HUES6 (cell line): ENCODE measurements at regions not wholly inside any gene's neighbourhood (a gene's known extent, or its start where the extent isn't known, plus 50 kb on each side); places are given as distances from the start of the nearest gene placed in this dataset.
"Not testable (repeated sequence)": the region's sequence is repeated elsewhere in the genome, so short reads cannot be mapped to it uniquely, and the experiment has no call there.

Source experiments
- H3K27ac ChIP-seq: 2 replicates; pipeline ENCODE4 v1.7.0; 2013; ENCODE audit warnings: low read depth, mild to moderate bottlenecking, low read length, inconsistent platforms
- H3K27me3 ChIP-seq: 2 replicates; pipeline ENCODE4 v1.6.1; 2013; ENCODE audit warnings: low read length; ENCODE audit not compliant: control insufficient read depth, insufficient read depth
- H3K36me3 ChIP-seq: 2 replicates; pipeline ENCODE4 v1.6.1; 2013; ENCODE audit warnings: low read length; ENCODE audit not compliant: control insufficient read depth, insufficient read depth
- H3K4me1 ChIP-seq: 2 replicates; pipeline ENCODE4 v1.6.1; 2013; ENCODE audit warnings: low read length; ENCODE audit not compliant: control insufficient read depth, insufficient read depth
- H3K4me3 ChIP-seq: 2 replicates; pipeline ENCODE4 v1.5.1; 2013; ENCODE audit warnings: low read depth, low read length
- H3K9ac ChIP-seq: one replicate; pipeline ENCODE4 v1.6.1; 2013; ENCODE audit warnings: mild to moderate bottlenecking, low read length
- H3K9me3 ChIP-seq: 2 replicates; pipeline ENCODE4 v1.6.1; 2013; ENCODE audit warnings: low read depth, low read length; ENCODE audit not compliant: control insufficient read depth, insufficient read depth

DNA sequence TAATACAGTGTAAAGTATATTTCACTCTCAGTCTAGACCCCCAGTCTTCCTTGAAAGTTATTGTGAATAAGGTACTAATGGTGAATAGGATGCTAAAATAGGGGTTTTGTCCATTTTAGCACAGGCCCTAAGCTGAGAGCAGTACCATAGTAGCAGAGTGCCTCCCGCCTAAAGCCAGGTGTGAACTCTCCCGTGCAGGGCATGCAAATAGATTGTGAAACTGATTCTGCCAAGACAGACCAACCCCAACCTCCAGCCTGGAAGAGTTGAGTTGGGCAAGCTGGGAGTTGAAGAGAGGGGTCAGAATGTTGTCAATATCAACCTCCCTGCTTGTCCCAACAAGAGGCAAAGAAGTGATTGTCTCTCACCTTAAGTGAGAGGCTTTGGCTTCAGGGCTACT lies 97.4 kb upstream of the CYRIA start:
- Histone ChIP-seq H3K9me3 (0 out of 2 replicates have a peak, but pooled peaks cover 4% of the 10 kb centered on the region), H3K4me1 (no peaks in the 10 kb centered on the region), H3K4me3 (no peak overlapping the region)

DNA sequence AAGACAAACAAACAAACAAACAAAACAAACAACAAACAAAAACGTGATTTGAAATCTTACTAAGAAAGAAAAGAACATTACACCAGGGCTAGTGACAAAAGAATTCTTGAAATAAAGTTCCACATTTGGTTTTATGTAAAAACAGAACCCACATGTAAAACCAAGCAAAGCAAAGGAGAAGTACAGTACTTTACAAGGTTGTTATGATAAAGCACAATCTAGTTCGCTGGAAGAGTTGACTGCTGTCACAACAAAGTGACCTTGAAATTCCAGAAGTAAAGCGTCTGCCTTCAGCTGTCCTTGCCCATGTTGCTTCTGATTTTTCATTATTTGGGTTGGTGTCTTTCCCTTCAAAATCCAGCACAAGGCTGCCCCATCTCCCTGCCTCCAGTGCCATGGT lies 94.8 kb upstream of the CYRIA start:
- Histone ChIP-seq H3K4me1 (no peaks in the 10 kb centered on the region), H3K27me3 (no peaks in the 10 kb centered on the region), H3K27ac (no peak overlapping the region), H3K9me3 (no peaks in the 10 kb centered on the region), H3K4me3 (no peak overlapping the region), H3K36me3 (no peaks in the 10 kb centered on the region), H3K9ac (no peak overlapping the region)

More for the DNA sequence above, 97.4 kb upstream of the CYRIA start:
- H3K9ac ChIP-seq = no peak overlapping the region
- no peak overlapping the region for H3K27ac ChIP-seq
- H3K27me3 ChIP-seq = no peaks in the 10 kb centered on the region
- H3K36me3 ChIP-seq = no peaks in the 10 kb centered on the region

GRCh38 chr2:16756831-16757644 lies 91.4 kb upstream of the CYRIA start:
- Histone ChIP-seq H3K27me3 (no peaks in the 10 kb centered on the region), H3K27ac (no peak overlapping the region), H3K9me3 (no peaks in the 10 kb centered on the region), H3K4me3 (no peak overlapping the region), H3K4me1 (no peaks in the 10 kb centered on the region), H3K36me3 (no peaks in the 10 kb centered on the region), H3K9ac (no peak overlapping the region)

GRCh38 chr2:16755442-16755841 lies 89.8 kb upstream of the CYRIA start:
- Histone ChIP-seq H3K9me3 (no peaks in the 10 kb centered on the region), H3K27me3 (no peaks in the 10 kb centered on the region), H3K27ac (no peak overlapping the region), H3K9ac (no peak overlapping the region), H3K4me1 (no peaks in the 10 kb centered on the region), H3K36me3 (no peaks in the 10 kb centered on the region), H3K4me3 (no peak overlapping the region)

DNA sequence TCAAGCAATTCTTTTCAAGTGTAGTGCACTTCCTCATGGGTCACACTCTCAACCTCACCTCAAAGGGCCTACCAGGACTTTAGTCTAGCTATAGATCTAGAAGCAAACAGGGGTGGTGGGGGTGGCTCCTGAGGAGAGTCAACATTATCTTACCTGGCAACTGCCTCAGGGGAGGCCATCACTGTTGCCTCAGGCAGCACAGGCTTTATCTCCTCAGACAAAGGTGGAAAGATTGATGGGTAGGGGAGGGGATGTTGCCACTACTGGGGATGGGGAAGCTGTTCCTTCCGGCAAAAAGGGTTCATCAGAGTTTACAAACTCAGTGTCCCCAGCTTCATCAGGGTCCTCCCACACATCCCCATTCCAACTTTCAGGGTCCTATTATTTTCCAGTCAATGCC lies 87.4 kb upstream of the CYRIA start:
- H3K4me3 ChIP-seq, H3K27me3 ChIP-seq, H3K27ac ChIP-seq, H3K9me3 ChIP-seq, H3K9ac ChIP-seq, H3K4me1 ChIP-seq, H3K36me3 ChIP-seq: not testable (repeated sequence)

DNA sequence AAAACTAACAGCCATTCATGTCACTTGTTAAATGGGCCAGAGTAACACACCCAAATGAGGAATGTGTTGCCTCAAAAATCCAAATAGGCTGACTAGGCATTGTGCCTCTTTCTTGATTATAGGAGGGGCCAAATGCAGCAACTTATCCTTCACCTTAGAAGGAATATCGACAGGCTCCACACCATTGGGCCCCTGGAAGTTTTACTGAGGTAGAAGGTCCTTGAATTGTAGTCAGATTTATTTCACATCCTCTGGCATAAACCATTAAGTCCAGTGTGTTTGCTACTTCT lies 85.2 kb upstream of the CYRIA start:
- H3K9me3 ChIP-seq, H3K27ac ChIP-seq, H3K36me3 ChIP-seq, H3K27me3 ChIP-seq, H3K4me1 ChIP-seq, H3K9ac ChIP-seq, H3K4me3 ChIP-seq: not testable (repeated sequence)

GRCh38 chr2:16750175-16750924 lies 84.7 kb upstream of the CYRIA start:
- Histone ChIP-seq H3K4me1 (no peaks in the 10 kb centered on the region), H3K9me3 (no peaks in the 10 kb centered on the region), H3K27me3 (no peaks in the 10 kb centered on the region), H3K4me3 (no peak overlapping the region), H3K36me3 (no peaks in the 10 kb centered on the region), H3K27ac (no peak overlapping the region), H3K9ac (no peak overlapping the region)

DNA sequence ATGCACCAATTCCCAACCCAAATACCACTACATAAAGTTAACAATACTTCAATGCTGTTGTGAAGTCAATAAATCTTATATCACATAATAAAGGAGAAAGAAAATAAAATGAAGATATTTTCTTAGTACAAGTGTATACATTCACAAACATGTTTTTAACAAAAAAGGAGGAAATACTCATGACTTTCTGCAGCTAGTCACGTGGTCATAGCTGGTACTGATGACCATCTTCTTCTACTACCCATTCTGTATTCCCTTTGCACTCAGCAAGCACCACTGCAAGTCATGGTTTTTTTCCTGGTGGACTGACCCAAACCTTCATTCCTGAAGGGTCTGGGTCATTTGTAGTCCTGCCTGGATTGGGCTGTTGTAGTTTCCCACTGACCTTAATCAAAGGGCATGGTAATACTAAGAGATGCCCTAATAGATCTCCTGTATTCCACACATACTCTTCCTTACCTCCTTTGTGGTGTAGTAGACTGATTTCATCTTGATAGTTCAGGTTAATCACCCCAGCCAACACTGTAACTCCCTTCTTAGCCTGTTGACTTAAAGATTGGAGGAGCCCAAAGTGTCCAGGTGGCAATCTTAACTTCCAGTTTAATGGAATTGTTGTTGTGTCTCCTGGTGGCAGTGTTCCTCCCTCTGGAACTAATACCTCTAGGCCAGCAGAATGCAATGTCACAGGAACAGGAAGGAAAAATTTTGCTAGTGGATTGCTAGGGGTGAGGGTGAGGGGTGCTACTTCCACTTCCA lies 83.1 kb upstream of the CYRIA start:
- not testable (repeated sequence) for H3K27ac ChIP-seq, H3K27me3 ChIP-seq, H3K9ac ChIP-seq, H3K4me1 ChIP-seq, H3K4me3 ChIP-seq, H3K36me3 ChIP-seq, H3K9me3 ChIP-seq

DNA sequence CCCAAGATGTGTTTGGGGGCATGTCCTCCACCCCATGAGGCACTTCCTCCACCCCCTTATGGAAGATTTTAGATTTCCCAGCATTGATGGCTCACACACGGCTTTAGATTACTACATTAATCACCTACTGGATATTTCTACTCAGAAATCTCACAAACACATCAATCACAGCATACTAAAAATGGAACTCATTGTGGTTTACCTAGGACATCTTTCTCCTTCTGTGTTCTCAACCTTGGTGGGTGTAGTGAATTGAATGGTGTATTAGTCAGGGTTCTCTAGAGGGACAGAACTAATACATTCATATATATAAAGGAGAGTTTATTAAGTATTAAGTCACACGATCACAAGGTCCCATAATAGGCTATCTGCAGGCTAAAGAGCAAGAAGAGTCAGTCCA lies 82.1 kb upstream of the CYRIA start:
- Histone ChIP-seq H3K9ac (no peak overlapping the region), H3K9me3 (no peaks in the 10 kb centered on the region), H3K4me1 (no peaks in the 10 kb centered on the region), H3K27me3 (no peaks in the 10 kb centered on the region), H3K27ac (no peak overlapping the region), H3K36me3 (no peaks in the 10 kb centered on the region), H3K4me3 (no peak overlapping the region)

DNA sequence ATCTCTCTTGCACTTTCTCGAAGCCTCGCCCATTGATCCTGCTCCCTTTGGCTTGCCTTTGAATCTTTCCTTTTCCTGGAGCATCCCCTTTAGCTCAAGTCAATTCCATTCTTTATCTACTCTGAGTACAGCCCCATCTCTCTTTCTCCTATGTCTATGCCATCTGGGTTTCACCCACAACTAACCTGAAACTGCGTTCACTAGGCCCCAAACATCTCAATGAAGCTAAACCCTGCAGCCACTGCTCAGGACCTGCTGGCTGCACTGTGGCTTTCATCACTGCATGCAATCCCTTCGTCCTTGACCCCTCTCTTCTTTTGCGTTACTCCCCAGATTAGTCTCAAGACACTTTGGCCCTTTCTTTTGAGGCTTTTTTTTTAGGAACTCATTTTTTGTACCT lies 81.6 kb upstream of the CYRIA start:
- Histone ChIP-seq H3K4me1 (no peaks in the 10 kb centered on the region), H3K9me3 (no peaks in the 10 kb centered on the region), H3K4me3 (no peak overlapping the region), H3K9ac (no peak overlapping the region), H3K27me3 (no peaks in the 10 kb centered on the region), H3K27ac (no peak overlapping the region), H3K36me3 (no peaks in the 10 kb centered on the region)

DNA sequence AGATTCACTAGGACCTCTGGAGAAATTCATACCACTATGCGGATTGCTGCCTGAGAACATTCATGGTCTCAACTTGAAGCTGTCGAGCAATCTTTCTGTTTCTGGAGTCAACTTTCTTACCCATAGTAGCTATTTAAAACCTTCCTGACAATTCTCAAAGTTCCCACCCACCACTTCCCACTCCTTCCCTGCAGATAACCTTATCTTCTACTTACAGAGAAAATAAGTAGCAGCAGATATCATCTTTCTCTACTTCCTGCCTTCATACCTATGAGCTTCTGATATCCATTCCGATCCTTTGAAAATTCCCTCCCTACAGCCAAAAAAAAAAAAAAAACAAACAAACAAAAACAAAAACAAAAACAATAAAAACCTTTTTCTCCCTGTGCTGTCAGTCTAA lies 81.2 kb upstream of the CYRIA start:
- Histone ChIP-seq H3K27ac (no peak overlapping the region), H3K4me1 (no peaks in the 10 kb centered on the region), H3K36me3 (no peaks in the 10 kb centered on the region), H3K9ac (no peak overlapping the region), H3K9me3 (no peaks in the 10 kb centered on the region), H3K27me3 (no peaks in the 10 kb centered on the region), H3K4me3 (no peak overlapping the region)
